Osteocyte (in vitro differentiated cells): ENCODE measurements at regions not wholly inside any gene's neighbourhood (a gene's known extent, or its start where the extent isn't known, plus 50 kb on each side); places are given as distances from the start of the nearest gene placed in this dataset.

ENCODE experiments used
- DNase-seq: peaks from one replicate; pipeline ENCODE4 v3.0.0; 2021; ENCODE audit warnings: mixed read lengths; ENCODE audit not compliant: unreplicated experiment; ENCODE audit errors: extremely low spot score
- H3K27ac Mint-ChIP-seq: one replicate; pipeline ENCODE4 v1.8.0; 2021; ENCODE audit warnings: mild to moderate bottlenecking, mixed read lengths; ENCODE audit not compliant: unreplicated experiment
- H3K27me3 Mint-ChIP-seq: one replicate; pipeline ENCODE4 v1.8.0; 2021; ENCODE audit warnings: mixed read lengths; ENCODE audit not compliant: unreplicated experiment
- H3K36me3 Mint-ChIP-seq: one replicate; pipeline ENCODE4 v1.8.0; 2021; ENCODE audit warnings: mixed read lengths; ENCODE audit not compliant: unreplicated experiment
- H3K4me1 Mint-ChIP-seq: one replicate; pipeline ENCODE4 v1.8.0; 2021; ENCODE audit warnings: mixed read lengths; ENCODE audit not compliant: unreplicated experiment
- H3K4me3 Mint-ChIP-seq: one replicate; pipeline ENCODE4 v1.8.0; 2021; ENCODE audit warnings: mild to moderate bottlenecking, moderate library complexity, mixed read lengths; ENCODE audit not compliant: unreplicated experiment
- H3K9me3 Mint-ChIP-seq: one replicate; pipeline ENCODE4 v1.8.0; 2021; ENCODE audit warnings: mixed read lengths; ENCODE audit not compliant: unreplicated experiment
- CTCF ChIP-seq: fragments of 200-600 bp; sonication (generic); IDR thresholded peaks from 2 replicates; pipeline ENCODE4 v1.5.0; 2021; ENCODE audit warnings: antibody characterized with exemption, mild to moderate bottlenecking, moderate library complexity

DNA sequence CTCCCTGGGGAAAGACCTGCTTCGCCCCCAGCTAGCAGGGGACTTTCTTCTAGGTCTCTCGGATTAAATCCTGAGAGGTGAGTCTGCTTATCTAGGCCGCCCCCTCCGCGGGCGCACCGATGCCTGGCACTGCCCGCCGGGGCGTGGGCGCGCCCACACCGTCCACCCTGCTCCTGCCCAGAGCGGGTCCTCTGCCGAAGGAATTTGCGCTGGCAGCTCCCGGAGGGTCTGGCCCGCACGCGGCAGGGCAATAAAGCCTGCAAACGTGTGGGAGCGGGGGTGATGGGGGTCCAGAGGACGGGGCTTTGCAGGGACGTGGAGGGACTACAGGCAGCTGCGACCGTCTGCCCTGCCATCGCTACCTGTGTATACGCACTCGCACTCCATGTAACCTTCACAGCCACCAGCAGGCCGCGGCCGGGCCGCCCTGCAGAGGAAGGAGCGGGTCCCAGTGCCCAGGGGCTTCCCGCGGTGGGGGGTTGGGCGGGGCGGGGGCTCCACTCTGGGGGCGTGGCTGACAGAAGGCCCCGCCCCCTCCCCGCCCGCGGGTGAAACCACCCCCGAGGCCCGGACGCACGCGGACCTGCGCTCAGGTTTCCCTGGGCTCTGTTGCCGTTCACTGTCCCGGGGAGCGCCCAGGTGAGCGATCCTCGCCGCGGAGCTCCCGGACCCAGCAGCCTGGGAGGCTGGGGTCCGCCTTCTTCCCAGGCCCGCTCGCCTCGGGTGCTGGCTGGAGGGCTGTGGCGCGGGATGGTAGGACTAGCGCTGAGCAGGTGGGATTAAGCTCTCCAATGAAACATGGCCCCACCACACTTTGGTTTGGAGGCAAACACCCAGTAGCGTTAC lies 174.5 kb upstream of the HS6ST1 start:
- no peak overlapping the region for H3K27ac Mint-ChIP-seq
- H3K36me3 Mint-ChIP-seq = no peaks in the 10 kb centered on the region
- H3K4me1 Mint-ChIP-seq = peaks cover 4% of the 10 kb centered on the region
- no peak overlapping the region for H3K4me3 Mint-ChIP-seq
- no peak for DNase-seq
- TF ChIP-seq CTCF = no peak
- H3K9me3 Mint-ChIP-seq = no peaks in the 10 kb centered on the region
- no peaks in the 10 kb centered on the region for H3K27me3 Mint-ChIP-seq

DNA sequence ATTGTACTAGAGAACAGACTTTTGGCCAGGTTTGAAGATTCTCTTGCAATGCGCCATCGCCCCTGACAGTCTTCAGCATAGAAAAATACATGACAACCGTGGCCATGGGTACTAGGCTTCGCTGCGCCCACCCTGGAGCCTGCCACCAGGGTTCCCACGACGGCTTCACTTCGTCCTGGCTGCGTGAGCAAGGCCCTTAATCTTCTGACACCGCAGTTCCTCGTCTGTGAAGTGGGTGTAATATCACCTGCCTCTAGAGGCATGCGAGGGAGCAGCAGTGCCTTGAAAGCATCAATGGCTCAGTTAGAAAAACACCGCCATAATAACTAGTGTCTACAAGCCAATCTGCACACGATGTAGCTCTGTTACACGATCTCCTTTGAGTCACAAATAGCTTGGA lies 175.2 kb upstream of the HS6ST1 start:
- no peaks in the 10 kb centered on the region for H3K36me3 Mint-ChIP-seq
- H3K9me3 Mint-ChIP-seq = no peaks in the 10 kb centered on the region
- H3K27me3 Mint-ChIP-seq = no peaks in the 10 kb centered on the region
- no peak for TF ChIP-seq CTCF
- no peak overlapping the region for H3K27ac Mint-ChIP-seq
- peaks cover 4% of the 10 kb centered on the region for H3K4me1 Mint-ChIP-seq
- no peak for DNase-seq
- no peak overlapping the region for H3K4me3 Mint-ChIP-seq

DNA sequence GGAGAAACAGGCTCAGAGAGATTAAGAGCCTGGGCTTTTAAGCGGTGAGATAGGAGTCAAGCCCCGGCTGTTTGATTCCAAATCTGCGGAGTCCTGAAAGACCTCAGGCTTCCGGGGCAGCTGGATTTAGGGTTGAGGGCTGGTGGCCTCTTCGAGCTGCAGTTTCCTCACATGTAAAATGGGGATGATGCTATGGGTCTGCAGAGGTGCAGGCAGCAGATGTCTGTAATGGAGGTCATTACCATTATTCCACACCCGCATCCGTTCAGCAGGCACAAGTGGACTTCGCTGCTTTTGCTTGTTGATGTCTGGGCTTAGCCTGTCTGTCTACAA lies 175.6 kb upstream of the HS6ST1 start:
- no peak for TF ChIP-seq CTCF
- H3K36me3 Mint-ChIP-seq = no peaks in the 10 kb centered on the region
- H3K9me3 Mint-ChIP-seq = no peaks in the 10 kb centered on the region
- H3K4me3 Mint-ChIP-seq = no peak overlapping the region
- H3K4me1 Mint-ChIP-seq = peaks cover 4% of the 10 kb centered on the region
- no peak overlapping the region for H3K27ac Mint-ChIP-seq
- DNase-seq = peak; percentile 62
- H3K27me3 Mint-ChIP-seq = no peaks in the 10 kb centered on the region

DNA sequence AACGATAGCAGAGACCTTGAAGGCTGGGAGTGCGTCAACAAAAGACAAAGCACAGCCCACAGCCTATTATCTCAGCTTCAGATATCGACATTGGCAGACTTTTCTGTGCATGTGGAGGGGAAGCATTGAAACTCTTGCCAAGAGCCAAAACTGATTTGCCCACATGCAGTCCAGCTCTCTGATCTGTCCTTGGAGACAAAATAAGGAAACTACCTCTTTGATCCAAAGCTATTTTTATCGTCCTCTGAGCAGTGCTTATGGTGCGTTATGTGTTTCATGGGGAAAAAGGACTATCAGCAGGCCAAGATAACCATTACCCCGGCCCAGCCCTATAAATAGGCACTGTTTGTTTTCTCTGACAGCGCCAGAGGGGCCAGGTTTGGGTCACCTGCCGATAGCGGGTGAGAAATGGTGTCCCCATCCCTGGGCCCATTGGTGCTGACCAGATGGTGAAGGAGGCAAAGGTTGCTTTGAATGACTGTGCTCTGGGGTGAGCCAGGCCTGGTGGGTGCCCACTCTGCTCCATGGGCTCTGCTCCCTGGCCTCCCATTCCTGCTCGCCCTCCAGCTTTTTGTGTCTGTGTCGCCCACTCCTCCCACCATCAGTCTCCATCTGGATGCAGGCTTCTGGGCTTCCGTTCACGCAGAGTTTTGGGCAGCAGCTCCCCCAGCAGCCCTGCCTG lies 176.1 kb upstream of the HS6ST1 start:
- Mint-ChIP-seq H3K9me3 (no peaks in the 10 kb centered on the region), H3K4me3 (no peak overlapping the region), H3K36me3 (no peaks in the 10 kb centered on the region), H3K27ac (no peak overlapping the region), H3K27me3 (no peaks in the 10 kb centered on the region), H3K4me1 (no peaks in the 10 kb centered on the region)
- TF ChIP-seq CTCF = no peak
- DNase-seq = peak; percentile 64

GRCh38 chr2:128495996-128496547 lies 177.4 kb upstream of the HS6ST1 start:
- Mint-ChIP-seq H3K4me3 (no peak overlapping the region), H3K9me3 (no peaks in the 10 kb centered on the region), H3K36me3 (no peaks in the 10 kb centered on the region), H3K4me1 (no peaks in the 10 kb centered on the region), H3K27me3 (no peaks in the 10 kb centered on the region), H3K27ac (no peak overlapping the region)
- TF ChIP-seq CTCF = no peak
- peak; percentile 27 for DNase-seq
